WI38 (cell line): ENCODE measurements at regions not wholly inside any gene's neighbourhood (a gene's known extent, or its start where the extent isn't known, plus 50 kb on each side); places are given as distances from the start of the nearest gene placed in this dataset.
"Not testable (repeated sequence)": the region's sequence is repeated elsewhere in the genome, so short reads cannot be mapped to it uniquely, and the experiment has no call there.

Source experiments
- H3K4me3 ChIP-seq: 2 replicates; pipeline ENCODE4 v1.5.1; 2011; ENCODE audit warnings: low read depth, mild to moderate bottlenecking, control low read depth, low read length
- TF ChIP-seq, protein P1 (sequence below): IDR thresholded peaks from 2 replicates; pipeline ENCODE4 v1.5.1; 2012; ENCODE audit warnings: low read depth, mild to moderate bottlenecking, control low read depth, low read length

DNA sequence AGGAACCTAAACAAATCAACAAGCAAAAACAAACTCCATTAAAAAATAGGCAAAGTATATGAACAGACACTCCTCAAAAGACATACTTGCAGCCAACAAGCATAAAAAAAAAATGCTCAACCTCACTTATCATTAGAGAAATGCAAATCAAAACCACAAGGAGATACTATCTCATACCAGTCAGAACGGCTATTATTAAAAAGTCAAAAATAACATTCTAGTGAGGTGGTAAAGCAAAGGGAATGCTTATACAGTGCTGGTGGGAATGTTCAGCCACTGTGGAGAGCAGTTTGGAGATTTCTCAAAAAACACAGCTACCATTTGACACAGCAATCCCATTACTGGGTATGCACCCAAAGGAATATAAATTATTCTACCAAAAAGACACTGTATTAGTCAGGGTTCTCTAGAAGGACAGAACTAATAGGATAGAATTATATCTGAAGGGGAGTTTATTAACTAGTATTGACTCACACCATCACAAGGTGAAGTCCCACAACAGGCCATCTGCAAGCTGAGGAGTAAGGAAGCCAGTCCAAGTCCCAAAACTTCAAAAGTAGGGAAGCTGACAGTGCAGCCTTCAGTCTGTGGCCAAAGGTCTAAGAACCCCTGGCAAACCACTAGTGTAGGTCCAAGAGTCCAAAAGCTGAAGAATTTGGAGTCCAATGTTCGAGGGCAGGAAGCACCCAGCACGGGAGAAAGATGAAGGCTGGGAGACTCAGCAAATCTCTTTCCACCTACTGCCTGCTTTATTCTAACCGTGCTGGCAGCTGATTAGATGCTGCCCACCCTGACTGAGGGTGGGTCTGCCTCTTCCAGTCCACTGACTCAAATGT is 101.6 kb upstream of the KRAS start:
- H3K4me3 ChIP-seq = no peak overlapping the region
- TF ChIP-seq, protein P1, sequence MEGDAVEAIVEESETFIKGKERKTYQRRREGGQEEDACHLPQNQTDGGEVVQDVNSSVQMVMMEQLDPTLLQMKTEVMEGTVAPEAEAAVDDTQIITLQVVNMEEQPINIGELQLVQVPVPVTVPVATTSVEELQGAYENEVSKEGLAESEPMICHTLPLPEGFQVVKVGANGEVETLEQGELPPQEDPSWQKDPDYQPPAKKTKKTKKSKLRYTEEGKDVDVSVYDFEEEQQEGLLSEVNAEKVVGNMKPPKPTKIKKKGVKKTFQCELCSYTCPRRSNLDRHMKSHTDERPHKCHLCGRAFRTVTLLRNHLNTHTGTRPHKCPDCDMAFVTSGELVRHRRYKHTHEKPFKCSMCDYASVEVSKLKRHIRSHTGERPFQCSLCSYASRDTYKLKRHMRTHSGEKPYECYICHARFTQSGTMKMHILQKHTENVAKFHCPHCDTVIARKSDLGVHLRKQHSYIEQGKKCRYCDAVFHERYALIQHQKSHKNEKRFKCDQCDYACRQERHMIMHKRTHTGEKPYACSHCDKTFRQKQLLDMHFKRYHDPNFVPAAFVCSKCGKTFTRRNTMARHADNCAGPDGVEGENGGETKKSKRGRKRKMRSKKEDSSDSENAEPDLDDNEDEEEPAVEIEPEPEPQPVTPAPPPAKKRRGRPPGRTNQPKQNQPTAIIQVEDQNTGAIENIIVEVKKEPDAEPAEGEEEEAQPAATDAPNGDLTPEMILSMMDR = no peak

DNA sequence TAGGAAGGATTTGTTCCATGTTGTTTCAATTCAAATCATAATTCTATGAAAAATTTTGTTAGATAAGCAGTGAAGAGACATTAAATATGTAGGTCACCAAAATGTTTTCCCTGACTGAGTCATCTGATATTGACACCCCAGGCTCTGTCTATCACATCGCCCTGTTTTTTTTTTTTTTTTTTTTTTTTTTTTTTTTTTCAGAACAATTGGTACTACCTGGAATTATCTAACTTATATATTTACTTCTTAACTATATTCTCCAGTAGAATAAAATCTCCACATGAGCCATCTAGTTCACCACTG is 97.8 kb upstream of the KRAS start:
- TF ChIP-seq, protein P1 = no peak
- no peak overlapping the region for H3K4me3 ChIP-seq

- H3K4me3 ChIP-seq = no peak overlapping the region
- TF ChIP-seq, protein P1 = no peak
These were observed 97.2 kb upstream of the KRAS start for GRCh38 chr12:25347716-25348592.

- H3K4me3 ChIP-seq = not testable (repeated sequence)
These were observed 91.1 kb upstream of the KRAS start for GRCh38 chr12:25341877-25342276.

GRCh38 chr12:25337916-25338315 is 87.2 kb upstream of the KRAS start:
- no peak overlapping the region for H3K4me3 ChIP-seq
- TF ChIP-seq, protein P1 = no peak

DNA sequence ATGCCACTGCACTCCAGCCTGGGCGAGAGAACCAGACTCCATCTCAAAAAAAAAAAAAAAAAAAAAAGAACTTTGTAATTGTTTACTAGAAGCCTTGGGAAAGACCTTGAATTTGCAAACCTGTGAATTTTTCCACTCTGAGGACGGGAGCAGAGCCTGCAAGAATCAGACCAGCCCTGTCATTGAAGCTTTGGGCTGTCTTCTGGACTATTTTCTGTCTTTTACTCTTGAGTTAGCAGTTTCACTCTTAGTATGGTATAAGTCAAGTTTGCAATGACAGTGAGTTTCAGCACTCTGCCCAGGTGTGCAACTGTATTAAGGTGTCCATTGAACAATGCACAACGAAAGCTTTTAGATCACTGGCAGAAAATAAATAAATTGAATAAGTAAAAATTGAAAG is 81.4 kb upstream of the KRAS start:
- H3K4me3 ChIP-seq = no peak overlapping the region
- TF ChIP-seq, protein P1 = no peak

DNA sequence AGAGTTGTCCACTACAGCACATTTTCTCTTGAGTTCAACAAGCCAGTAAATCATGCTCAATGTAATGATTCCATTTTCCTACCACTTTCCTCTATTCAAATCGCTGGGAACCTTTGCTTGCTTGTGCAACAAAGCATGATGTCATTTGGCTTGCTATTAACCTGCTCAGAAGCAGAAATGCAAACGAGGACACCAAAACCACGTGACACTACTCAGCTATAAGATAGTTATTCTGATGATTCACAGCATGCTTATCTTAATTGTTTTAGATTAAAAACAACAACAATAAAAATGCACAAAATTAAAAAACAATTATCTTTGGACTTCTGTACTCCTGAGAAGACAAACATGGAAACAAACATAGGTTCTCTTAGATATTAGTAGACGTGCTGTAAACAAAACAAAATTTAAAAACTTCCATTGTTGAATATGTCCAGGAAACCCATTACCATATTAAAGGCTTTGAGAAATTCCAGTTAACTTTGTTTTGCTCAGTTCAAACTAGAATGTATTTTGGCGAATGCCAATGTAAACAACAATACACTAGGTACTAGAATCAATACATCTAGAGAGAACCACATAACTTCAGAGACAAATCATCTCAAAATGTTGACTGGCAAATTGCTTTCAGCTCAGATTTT is 77.5 kb upstream of the KRAS start:
- no peak overlapping the region for H3K4me3 ChIP-seq
- TF ChIP-seq, protein P1 = no peak
